Prostate gland (tissue), 2 donors: ENCODE measurements at regions not wholly inside any gene's neighbourhood (a gene's known extent, or its start where the extent isn't known, plus 50 kb on each side); places are given as distances from the start of the nearest gene placed in this dataset.

Experiments used
- DNase-seq: peaks from one replicate; pipeline ENCODE4 v3.0.0-alpha.2; 2019; ENCODE audit warnings: low spot score
- H3K27ac ChIP-seq, 2 donors: fragments of 200-600 bp; sonication (generic); 2 replicates each; pipeline ENCODE4 v1.5.1; 2017 to 2019
- H3K27me3 ChIP-seq: fragments of 200-600 bp; sonication (generic); replicated peaks from 2 replicates; pipeline ENCODE4 v1.5.1; 2019; ENCODE audit not compliant: insufficient read depth
- H3K36me3 ChIP-seq, 2 donors: fragments of 200-600 bp; sonication (generic); 1 replicate in 1 of 2; 2 replicates in 1 of 2; pipeline versions ENCODE4 v1.5.1 to v1.8.1; 2017 to 2019
- H3K4me1 ChIP-seq: fragments of 200-600 bp; sonication (generic); replicated peaks from 2 replicates; pipeline ENCODE4 v1.5.1; 2019
- H3K4me3 ChIP-seq, 2 donors: fragments of 200-600 bp; sonication (generic); 2 replicates each; pipeline ENCODE4 v1.5.1; 2017 to 2019
- H3K9me3 ChIP-seq: fragments of 200-600 bp; sonication (generic); 2 replicates; pipeline ENCODE4 v1.5.1; 2017
- CTCF ChIP-seq, 4 experiments: fragments of 200-600 bp in 2 of 4; fragments of 450-650 bp in 2 of 4; sonication (generic) in 2 of 4; IDR thresholded peaks; 1 replicate in 3 of 4; 2 replicates in 1 of 4; pipeline ENCODE4 v1.5.1; 2016 to 2019; ENCODE audit warnings: antibody characterized with exemption in 4 of 4, mild to moderate bottlenecking in 2 of 4, moderate library complexity in 2 of 4
- POLR2A ChIP-seq: fragments of 450-650 bp; IDR thresholded peaks from one replicate; pipeline ENCODE4 v1.6.1; 2016; ENCODE audit warnings: antibody characterized with exemption, mild to moderate bottlenecking
- POLR2AphosphoS5 ChIP-seq: sonication (generic); formaldehyde crosslinking; IDR thresholded peaks from one replicate; pipeline ENCODE4 v1.6.1; 2017; ENCODE audit warnings: antibody characterized with exemption
- WGBS: methylation state at CpG from one replicate; pipeline ENCODE4 v1.1.5; 2018; 5-methylcytosine and 5-hydroxymethylcytosine counted together
- intact Hi-C: fragments of 100-400 bp; cut with DNase I; formaldehyde crosslinking; loops from one replicate; pipeline ENCODE4 v1.14.2; 2022

- TF ChIP-seq CTCF (IDR thresholded peaks at IDR 0.05), result no peak
- no peak for TF ChIP-seq POLR2AphosphoS5
- TF ChIP-seq POLR2A, result no peak
- intact Hi-C loops, result no loop called here
- Histone ChIP-seq H3K9me3 (no peaks in the 10 kb centered on the region), H3K27me3 (no peaks in the 10 kb centered on the region), H3K36me3 (no peaks in the 10 kb centered on the region), H3K4me1 (no peaks in the 10 kb centered on the region), H3K4me3 (no peak overlapping the region), H3K27ac (no peak overlapping the region)
- no peak for DNase-seq
- WGBS, result 84% methylated on average over 10 of the region's 10 CpGs
Observed at GRCh38 chr4:188532751-188533150, 393.5 kb downstream of the TRIML1 start.

GRCh38 chr4:188534297-188534696 is 395.1 kb downstream of the TRIML1 start:
- H3K4me1 ChIP-seq, result no peaks in the 10 kb centered on the region
- no peak overlapping the region for H3K4me3 ChIP-seq
- H3K27ac ChIP-seq, result no peak overlapping the region
- no peaks in the 10 kb centered on the region for H3K27me3 ChIP-seq
- no peak for DNase-seq
- no peaks in the 10 kb centered on the region for H3K36me3 ChIP-seq
- intact Hi-C loops, result no loop called here
- H3K9me3 ChIP-seq, result no peaks in the 10 kb centered on the region
- 76% methylated on average over 4 of the region's 4 CpGs for WGBS
- TF ChIP-seq CTCF (IDR thresholded peaks at IDR 0.05) (no peak), POLR2A (no peak), POLR2AphosphoS5 (no peak)

DNA sequence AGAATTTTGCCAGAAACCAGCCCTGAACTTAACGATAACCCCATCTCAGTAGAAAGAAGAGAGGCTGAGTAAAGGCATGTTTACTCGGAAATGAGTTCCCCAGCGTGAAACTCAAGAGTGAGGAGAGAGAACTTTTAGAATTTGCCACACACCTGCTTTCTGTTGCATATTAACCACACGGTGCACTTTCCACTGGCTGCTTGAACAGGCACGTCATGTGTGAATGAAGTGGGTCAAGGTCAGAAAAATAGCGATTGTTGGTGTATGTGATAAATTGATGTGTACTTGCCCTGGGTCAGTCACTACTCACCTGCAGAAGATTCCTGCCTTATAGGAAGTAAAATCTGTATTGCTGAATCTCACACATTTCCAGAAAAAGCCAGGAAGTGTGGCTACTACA is 395.7 kb downstream of the TRIML1 start:
- 69% methylated on average over 6 of the region's 6 CpGs for WGBS
- Histone ChIP-seq H3K4me1 (no peaks in the 10 kb centered on the region), H3K27me3 (no peaks in the 10 kb centered on the region), H3K4me3 (no peak overlapping the region), H3K9me3 (no peaks in the 10 kb centered on the region), H3K27ac (no peak overlapping the region), H3K36me3 (no peaks in the 10 kb centered on the region)
- TF ChIP-seq CTCF (IDR thresholded peaks at IDR 0.05), result no peak
- no peak for TF ChIP-seq POLR2AphosphoS5
- no peak for TF ChIP-seq POLR2A
- intact Hi-C loops, result no loop called here
- no peak for DNase-seq

GRCh38 chr4:188536826-188537225 is 397.6 kb downstream of the TRIML1 start:
- no peak for TF ChIP-seq POLR2A
- TF ChIP-seq POLR2AphosphoS5, result no peak
- TF ChIP-seq CTCF (IDR thresholded peaks at IDR 0.05), result no peak
- no peaks in the 10 kb centered on the region for H3K27me3 ChIP-seq
- intact Hi-C loops, result no loop called here
- DNase-seq, result no peak
- H3K27ac ChIP-seq, result no peak overlapping the region
- no peaks in the 10 kb centered on the region for H3K9me3 ChIP-seq
- H3K4me3 ChIP-seq, result no peak overlapping the region
- H3K4me1 ChIP-seq, result no peaks in the 10 kb centered on the region
- WGBS, result 87% methylated on average over 10 of the region's 10 CpGs
- H3K36me3 ChIP-seq, result no peaks in the 10 kb centered on the region

DNA sequence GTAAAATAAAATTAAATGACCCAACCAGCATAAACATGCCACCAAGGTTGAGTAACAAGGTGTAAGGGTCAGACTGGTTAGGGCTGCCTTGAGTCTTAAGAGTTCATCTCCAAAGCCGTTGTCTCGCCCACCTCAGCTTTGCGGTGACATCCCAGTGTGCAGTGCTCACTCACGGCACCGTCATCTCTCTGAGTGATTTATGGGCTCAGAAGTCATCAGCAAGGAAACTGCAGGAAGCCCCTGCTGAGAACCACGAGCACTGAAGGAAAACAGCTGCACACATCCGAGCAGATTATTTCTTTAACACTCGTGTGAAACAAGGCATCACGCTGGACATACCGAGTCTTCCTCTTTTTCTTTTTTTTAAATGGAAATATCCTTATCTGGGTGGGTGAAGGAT is 411.1 kb downstream of the TRIML1 start:
- Histone ChIP-seq H3K36me3 (no peaks in the 10 kb centered on the region), H3K27me3 (no peaks in the 10 kb centered on the region), H3K27ac (no peak overlapping the region), H3K4me1 (no peaks in the 10 kb centered on the region), H3K9me3 (no peaks in the 10 kb centered on the region), H3K4me3 (no peak overlapping the region)
- 25% methylated on average over 10 of the region's 10 CpGs for WGBS
- no peak for DNase-seq
- intact Hi-C loops, result no loop called here
- TF ChIP-seq POLR2AphosphoS5, result no peak
- no peak for TF ChIP-seq POLR2A
- TF ChIP-seq CTCF (IDR thresholded peaks at IDR 0.05), result no peak
